ENCODE measurements at regions not wholly inside any gene's neighbourhood (a gene's known extent, or its start where the extent isn't known, plus 50 kb on each side); places are given as distances from the start of the nearest gene placed in this dataset.

GRCh38 chrX:120735966-120736365 is 106.1 kb upstream of the C1GALT1C1 start:
- H3K4me1 ChIP-seq (ENCODE audit: insufficient read depth, low read length), result no peaks in the 10 kb centered on the region
- no peak overlapping the region for H3K23ac ChIP-seq (ENCODE audit: insufficient read length, low read depth, low read length)
- no peak overlapping the region for H2AFZ ChIP-seq (ENCODE audit: low read length)
- no peak overlapping the region for H2BK20ac ChIP-seq (ENCODE audit: low read depth, low read length, poor library complexity, severe bottlenecking)
- no peak overlapping the region for H3K56ac ChIP-seq (ENCODE audit: insufficient read length, low read depth, low read length)
- no peak overlapping the region for H3K27ac ChIP-seq (ENCODE audit: insufficient read length, low read depth, low read length)
- no peaks in the 10 kb centered on the region for H3K79me2 ChIP-seq (ENCODE audit: insufficient read depth, low read length)
- H2BK120ac ChIP-seq (ENCODE audit: low read depth, low read length, poor library complexity, severe bottlenecking), result no peak overlapping the region
- TF ChIP-seq, protein P1, sequence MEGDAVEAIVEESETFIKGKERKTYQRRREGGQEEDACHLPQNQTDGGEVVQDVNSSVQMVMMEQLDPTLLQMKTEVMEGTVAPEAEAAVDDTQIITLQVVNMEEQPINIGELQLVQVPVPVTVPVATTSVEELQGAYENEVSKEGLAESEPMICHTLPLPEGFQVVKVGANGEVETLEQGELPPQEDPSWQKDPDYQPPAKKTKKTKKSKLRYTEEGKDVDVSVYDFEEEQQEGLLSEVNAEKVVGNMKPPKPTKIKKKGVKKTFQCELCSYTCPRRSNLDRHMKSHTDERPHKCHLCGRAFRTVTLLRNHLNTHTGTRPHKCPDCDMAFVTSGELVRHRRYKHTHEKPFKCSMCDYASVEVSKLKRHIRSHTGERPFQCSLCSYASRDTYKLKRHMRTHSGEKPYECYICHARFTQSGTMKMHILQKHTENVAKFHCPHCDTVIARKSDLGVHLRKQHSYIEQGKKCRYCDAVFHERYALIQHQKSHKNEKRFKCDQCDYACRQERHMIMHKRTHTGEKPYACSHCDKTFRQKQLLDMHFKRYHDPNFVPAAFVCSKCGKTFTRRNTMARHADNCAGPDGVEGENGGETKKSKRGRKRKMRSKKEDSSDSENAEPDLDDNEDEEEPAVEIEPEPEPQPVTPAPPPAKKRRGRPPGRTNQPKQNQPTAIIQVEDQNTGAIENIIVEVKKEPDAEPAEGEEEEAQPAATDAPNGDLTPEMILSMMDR (conservative IDR thresholded peaks at IDR 0.05), result no peak
- no peaks in the 10 kb centered on the region for H3K27me3 ChIP-seq (ENCODE audit: insufficient read depth, low read length)
- no peak overlapping the region for H3K27ac Mint-ChIP-seq
- H2AK5ac ChIP-seq (ENCODE audit: insufficient read length, low read length), result no peak overlapping the region
- no peak overlapping the region for H3K18ac ChIP-seq (ENCODE audit: insufficient read length, low read depth, low read length)
- no peak overlapping the region for H4K91ac ChIP-seq (ENCODE audit: insufficient read length, low read depth, low read length)
- peaks cover 21 to 30% of the 10 kb centered on the region in 2 experiments for H3K4me1 Mint-ChIP-seq
- peaks cover 68 to 73% of the 10 kb centered on the region in 2 experiments for H3K9me3 Mint-ChIP-seq
- no CpG with 5 or more reads among the region's 2 CpGs for WGBS (ENCODE audit: extremely low coverage, insufficient read length, low lambda C conversion rate)
- no peaks in the 10 kb centered on the region; a peak in 2 of 7 replicates for H3K36me3 Mint-ChIP-seq (ENCODE audit: insufficient read depth in 1 of 3, low read depth in 3 of 3)
- H3K14ac ChIP-seq (ENCODE audit: insufficient read depth, low read length), result no peak overlapping the region
- no peak overlapping the region for H4K8ac ChIP-seq (replicated peaks; ENCODE audit: insufficient read length, low read depth, low read length)
- no peaks in the 10 kb centered on the region for H3K79me1 ChIP-seq (ENCODE audit: insufficient read depth, low read depth, low read length, poor library complexity, severe bottlenecking)
- peaks cover 44% of the 10 kb centered on the region for H3K9me3 ChIP-seq (ENCODE audit: control insufficient read depth, low read depth, low read length)
- no peaks in the 10 kb centered on the region for H3K23me2 ChIP-seq (ENCODE audit: insufficient read length, low read depth, low read length, poor library complexity, severe bottlenecking)
- H3T11ph ChIP-seq (ENCODE audit: low read length), result no peak overlapping the region
- H4K20me1 ChIP-seq (ENCODE audit: control insufficient read depth, insufficient read depth, insufficient read length), result no peaks in the 10 kb centered on the region
- H3K4ac ChIP-seq (ENCODE audit: low read depth, low read length), result no peak overlapping the region
- no peak overlapping the region for H2BK5ac ChIP-seq (ENCODE audit: insufficient read length, low read length)
- H3K9ac ChIP-seq (ENCODE audit: extremely low read depth, insufficient read length, low read length), result no peak overlapping the region
- DNase-seq, result no peak
- H3K4me2 ChIP-seq (ENCODE audit: insufficient read depth, insufficient read length, low read length), result no peak overlapping the region
- no peak overlapping the region for H3K4me3 Mint-ChIP-seq
- peaks cover 12% of the 10 kb centered on the region for H3K27me3 Mint-ChIP-seq (ENCODE audit: low read depth)
- no peak overlapping the region for H2BK12ac ChIP-seq (ENCODE audit: insufficient read length, low read depth, low read length)
- no peak overlapping the region for H2BK15ac ChIP-seq (ENCODE audit: low read depth, low read length)
- no peak overlapping the region for H4K5ac ChIP-seq (ENCODE audit: insufficient read length, low read depth, low read length)
